CD14-positive monocyte (primary cell): ENCODE measurements at regions not wholly inside any gene's neighbourhood (a gene's known extent, or its start where the extent isn't known, plus 50 kb on each side); places are given as distances from the start of the nearest gene placed in this dataset.

ENCODE experiments used
- DNase-seq, 3 donors: peaks; one replicate each; pipeline ENCODE4 v3.0.0-alpha.2; 2011 to 2022
- H2AFZ ChIP-seq: 2 replicates; pipeline ENCODE4 v1.6.0; 2012; ENCODE audit warnings: mild to moderate bottlenecking, low read depth, low read length, inconsistent platforms; ENCODE audit not compliant: insufficient read depth, poor library complexity, severe bottlenecking
- H3K27ac ChIP-seq, 2 donors: 1 replicate in 1 of 2; 2 replicates in 1 of 2; pipeline ENCODE4 v1.5.1; 2012 to 2013; ENCODE audit warnings: low read length in 2 of 2, control low read depth in 1 of 2, inconsistent platforms in 1 of 2, low read depth in 1 of 2, mild to moderate bottlenecking in 1 of 2
- H3K27me3 ChIP-seq, 2 donors: one replicate each; pipeline versions ENCODE4 v1.6.0 to v1.6.1; 2011 to 2013; ENCODE audit warnings: low read length in 2 of 2; ENCODE audit not compliant: control insufficient read depth in 2 of 2, insufficient read depth in 2 of 2
- H3K36me3 ChIP-seq, 2 donors: replicated peaks in 1 of 2; 1 replicate in 1 of 2; 2 replicates in 1 of 2; pipeline versions ENCODE4 v1.5.1 to v1.6.1; 2012 to 2013; ENCODE audit warnings: low read length in 2 of 2, control low read depth in 1 of 2, inconsistent platforms in 1 of 2, mild to moderate bottlenecking in 1 of 2; ENCODE audit not compliant: insufficient read depth in 2 of 2, control insufficient read depth in 1 of 2
- H3K4me1 ChIP-seq, 2 donors: 1 replicate in 1 of 2; 2 replicates in 1 of 2; pipeline versions ENCODE4 v1.5.1 to v1.6.1; 2012 to 2013; ENCODE audit warnings: low read length in 2 of 2, control low read depth in 1 of 2, inconsistent platforms in 1 of 2, mild to moderate bottlenecking in 1 of 2, moderate library complexity in 1 of 2; ENCODE audit not compliant: insufficient read depth in 2 of 2, control insufficient read depth in 1 of 2
- H3K4me2 ChIP-seq: replicated peaks from 2 replicates; pipeline ENCODE3; 2012; ENCODE audit warnings: low read length, moderate library complexity, mild to moderate bottlenecking; ENCODE audit not compliant: poor library complexity, severe bottlenecking; ENCODE audit errors: extremely low read depth
- H3K4me3 ChIP-seq, 3 experiments: fragments of 200-600 bp in 1 of 3; sonication (generic) in 1 of 3; replicated peaks in 1 of 3; 1 replicate in 2 of 3; 2 replicates in 1 of 3; pipeline ENCODE4 v1.5.1; 2011 to 2013; ENCODE audit warnings: low read length in 3 of 3, mild to moderate bottlenecking in 3 of 3, control low read depth in 2 of 3, low read depth in 2 of 3, inconsistent platforms in 1 of 3, moderate library complexity in 1 of 3
- H3K79me2 ChIP-seq: 2 replicates; pipeline ENCODE4 v1.6.0; 2012; ENCODE audit warnings: mild to moderate bottlenecking, control low read depth, inconsistent platforms, low read length, moderate library complexity; ENCODE audit not compliant: insufficient read depth
- H3K9ac ChIP-seq: 2 replicates; pipeline ENCODE4 v1.6.0; 2017; ENCODE audit warnings: low read length, mild to moderate bottlenecking; ENCODE audit not compliant: insufficient read depth, poor library complexity, severe bottlenecking
- H3K9me3 ChIP-seq, 2 donors: replicated peaks in 1 of 2; 1 replicate in 1 of 2; 2 replicates in 1 of 2; pipeline versions ENCODE4 v1.5.1 to v1.6.1; 2012 to 2013; ENCODE audit warnings: low read length in 2 of 2, control low read depth in 1 of 2; ENCODE audit not compliant: control insufficient read depth in 1 of 2, insufficient read depth in 1 of 2
- H4K20me1 ChIP-seq: 2 replicates; pipeline ENCODE4 v1.6.0; 2012; ENCODE audit warnings: mild to moderate bottlenecking, low read length, control low read depth, moderate library complexity; ENCODE audit not compliant: insufficient read depth
- H3K27ac Mint-ChIP-seq, 7 donors: one replicate each; pipeline ENCODE4 v1.8.0; 2020; ENCODE audit warnings: mild to moderate bottlenecking in 7 of 7, mixed read lengths in 7 of 7, moderate library complexity in 6 of 7, inconsistent platforms in 2 of 7
- H3K27me3 Mint-ChIP-seq, 3 donors: one replicate each; pipeline ENCODE4 v1.8.0; 2021 to 2022; ENCODE audit warnings: low read depth in 3 of 3, mild to moderate bottlenecking in 3 of 3, mixed read lengths in 3 of 3, moderate library complexity in 3 of 3, inconsistent platforms in 1 of 3
- H3K36me3 Mint-ChIP-seq, 2 donors: one replicate each; pipeline ENCODE4 v1.8.0; 2020; ENCODE audit warnings: mixed read lengths in 2 of 2, inconsistent platforms in 1 of 2, mild to moderate bottlenecking in 1 of 2
- H3K4me1 Mint-ChIP-seq: one replicate; pipeline ENCODE4 v1.8.0; 2020; ENCODE audit warnings: mild to moderate bottlenecking, mixed read lengths
- H3K4me3 Mint-ChIP-seq, 2 donors: one replicate each; pipeline ENCODE4 v1.8.0; 2020; ENCODE audit warnings: mild to moderate bottlenecking in 2 of 2, mixed read lengths in 2 of 2, moderate library complexity in 1 of 2
- H3K9me3 Mint-ChIP-seq, 7 donors: one replicate each; pipeline ENCODE4 v1.8.0; 2020 to 2022; ENCODE audit warnings: mixed read lengths in 7 of 7, mild to moderate bottlenecking in 6 of 7, moderate library complexity in 6 of 7, inconsistent platforms in 2 of 7
- CTCF ChIP-seq: fragments of 200-600 bp; IDR thresholded peaks from one replicate; pipeline ENCODE4 v1.8.0; 2022; ENCODE audit warnings: antibody characterized with exemption, mild to moderate bottlenecking
- WGBS: methylation state at CpG from one replicate; pipeline ENCODE4 v1.1.5; 2013; ENCODE audit warnings: missing lambda C conversion rate; ENCODE audit not compliant: insufficient coverage; 5-methylcytosine and 5-hydroxymethylcytosine counted together
- intact Hi-C, 2 donors: fragments of 100-400 bp; cut with micrococcal nuclease; formaldehyde crosslinking; loops; one replicate each; pipeline versions ENCODE4 v1.15.0 to v1.15.1; 2023

DNA sequence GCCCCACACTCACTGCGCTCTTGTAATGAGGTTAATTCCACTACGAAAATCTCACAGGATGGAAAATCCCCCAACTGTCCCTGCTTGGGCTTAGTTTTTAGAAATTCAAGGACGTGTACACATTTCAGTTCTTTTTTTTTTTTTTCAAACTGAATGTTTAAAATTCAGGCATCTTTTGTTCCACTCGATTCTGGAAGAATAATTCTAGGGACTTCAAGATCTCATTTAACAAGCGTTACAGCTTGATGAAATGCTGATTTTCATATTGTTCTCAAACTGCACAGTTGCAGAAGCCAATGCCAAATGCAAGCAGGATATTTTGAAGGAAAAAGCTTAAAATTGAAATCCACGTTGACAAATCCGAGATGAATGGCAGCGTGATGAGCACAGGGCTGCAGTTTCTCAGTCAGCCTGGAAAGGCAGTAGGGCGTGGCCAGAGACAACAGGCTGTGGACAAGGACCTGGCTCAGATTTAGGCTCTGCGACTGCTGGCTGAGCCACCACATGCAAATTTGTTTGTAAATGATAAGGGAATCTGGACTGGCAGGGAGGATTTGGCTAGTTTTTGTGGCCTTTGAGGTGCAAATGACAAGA is 128.1 kb upstream of the MYCN start:
- Mint-ChIP-seq H3K4me1 (peaks cover 6% of the 10 kb centered on the region), H3K27ac (no peak overlapping the region), H3K27me3 (peaks cover 8 to 16% (median 12%) of the 10 kb centered on the region in 3 donors), H3K9me3 (peaks cover 0 to 8% (median 3%) of the 10 kb centered on the region in 7 donors), H3K4me3 (no peak overlapping the region), H3K36me3 (no peaks in the 10 kb centered on the region)
- no peak overlapping the region for H2AFZ ChIP-seq
- no peaks in the 10 kb centered on the region for H3K4me1 ChIP-seq
- intact Hi-C loops: no loop called here
- no peak for DNase-seq
- no peak overlapping the region for H3K4me3 ChIP-seq
- H4K20me1 ChIP-seq: no peaks in the 10 kb centered on the region
- H3K9ac ChIP-seq: no peak overlapping the region
- no peaks in the 10 kb centered on the region for H3K79me2 ChIP-seq
- no peaks in the 10 kb centered on the region for H3K27me3 ChIP-seq
- H3K36me3 ChIP-seq: no peaks in the 10 kb centered on the region
- TF ChIP-seq CTCF: no peak
- no peak overlapping the region for H3K27ac ChIP-seq
- no peaks in the 10 kb centered on the region for H3K9me3 ChIP-seq
- WGBS: 94% methylated on average over 8 of the region's 10 CpGs
- no peak overlapping the region for H3K4me2 ChIP-seq

- no peak for DNase-seq
- WGBS: 96% methylated on average over 4 of the region's 7 CpGs
- intact Hi-C loops: no loop called here
- Mint-ChIP-seq H3K4me1 (peaks cover 6% of the 10 kb centered on the region), H3K4me3 (no peak overlapping the region), H3K9me3 (peaks cover 0 to 8% (median 5%) of the 10 kb centered on the region in 7 donors), H3K36me3 (no peaks in the 10 kb centered on the region), H3K27me3 (peaks cover 21 to 24% (median 23%) of the 10 kb centered on the region in 3 donors), H3K27ac (peak overlapping the region in 1 of 7 donors; percentile 10)
- no peak overlapping the region for H3K4me3 ChIP-seq
- no peaks in the 10 kb centered on the region for H4K20me1 ChIP-seq
- no peak overlapping the region for H3K27ac ChIP-seq
- H2AFZ ChIP-seq: no peak overlapping the region
- no peak overlapping the region for H3K9ac ChIP-seq
- peaks cover 8 to 13% of the 10 kb centered on the region in 2 donors for H3K27me3 ChIP-seq
- H3K4me2 ChIP-seq: no peak overlapping the region
- TF ChIP-seq CTCF: no peak
- no peaks in the 10 kb centered on the region for H3K9me3 ChIP-seq
- H3K4me1 ChIP-seq: no peaks in the 10 kb centered on the region
- no peaks in the 10 kb centered on the region for H3K79me2 ChIP-seq
- H3K36me3 ChIP-seq: no peaks in the 10 kb centered on the region
These were observed 126.7 kb upstream of the MYCN start for GRCh38 chr2:15813481-15814266.
